ENCODE measurements at regions not wholly inside any gene's neighbourhood (a gene's known extent, or its start where the extent isn't known, plus 50 kb on each side); places are given as distances from the start of the nearest gene placed in this dataset.

- Histone ChIP-seq H3K4me1 (peaks cover 0 to 24% of the 10 kb centered on the region in 2 donors), H3K9me3 (no peaks in the 10 kb centered on the region), H3K27me3 (no peaks in the 10 kb centered on the region), H3K36me3 (no peaks in the 10 kb centered on the region), H3K4me3 (no peak overlapping the region), H3K27ac (no peak overlapping the region)
- no peak for TF ChIP-seq CTCF (IDR thresholded peaks at IDR 0.05)
- no peak for DNase-seq (ENCODE audit: low spot score)
Measured at GRCh38 chr12:67474934-67475620, 173.5 kb upstream of the DYRK2 start.

GRCh38 chr12:67475725-67476124, 172.8 kb upstream of the DYRK2 start:
- Histone ChIP-seq H3K36me3 (no peaks in the 10 kb centered on the region), H3K4me1 (peaks cover 0 to 24% of the 10 kb centered on the region in 2 donors), H3K4me3 (no peak overlapping the region), H3K9me3 (no peaks in the 10 kb centered on the region), H3K27ac (no peak overlapping the region), H3K27me3 (no peaks in the 10 kb centered on the region)
- TF ChIP-seq CTCF (IDR thresholded peaks at IDR 0.05): no peak
- no peak for DNase-seq (ENCODE audit: low spot score)

- no peak overlapping the region for H3K27ac ChIP-seq
- H3K4me1 ChIP-seq: peaks cover 0 to 7% of the 10 kb centered on the region in 2 donors
- H3K4me3 ChIP-seq: no peak overlapping the region
- no peak for TF ChIP-seq CTCF (IDR thresholded peaks at IDR 0.05)
- H3K36me3 ChIP-seq: no peaks in the 10 kb centered on the region
- DNase-seq (ENCODE audit: low spot score): no peak
- no peaks in the 10 kb centered on the region for H3K9me3 ChIP-seq
- H3K27me3 ChIP-seq: no peaks in the 10 kb centered on the region
Measured at GRCh38 chr12:67477681-67478265, 170.8 kb upstream of the DYRK2 start.

GRCh38 chr12:67482751-67483661, 165.5 kb upstream of the DYRK2 start:
- H3K36me3 ChIP-seq: no peaks in the 10 kb centered on the region
- peaks cover 0 to 4% of the 10 kb centered on the region in 2 donors for H3K9me3 ChIP-seq
- H3K27me3 ChIP-seq: no peaks in the 10 kb centered on the region
- H3K4me3 ChIP-seq: no peak overlapping the region
- no peak overlapping the region for H3K27ac ChIP-seq
- H3K4me1 ChIP-seq: peaks cover 0 to 12% of the 10 kb centered on the region in 2 donors
- TF ChIP-seq CTCF (IDR thresholded peaks at IDR 0.05): no peak
- DNase-seq (ENCODE audit: low spot score): no peak

GRCh38 chr12:67483871-67484554, 164.5 kb upstream of the DYRK2 start:
- no peak overlapping the region for H3K4me3 ChIP-seq
- DNase-seq (ENCODE audit: low spot score): no peak
- H3K36me3 ChIP-seq: no peaks in the 10 kb centered on the region
- H3K4me1 ChIP-seq: peaks cover 0 to 12% of the 10 kb centered on the region in 2 donors
- H3K27me3 ChIP-seq: no peaks in the 10 kb centered on the region
- H3K27ac ChIP-seq: no peak overlapping the region
- H3K9me3 ChIP-seq: peaks cover 0 to 9% of the 10 kb centered on the region in 2 donors
- TF ChIP-seq CTCF (IDR thresholded peaks at IDR 0.05): no peak
